Stimulated activated CD4-positive, alpha-beta T cell treated with anti-CD3 and anti-CD28 coated beads, TNF-alpha, amount 100 ng/mL, for 1 hour (primary cell): ENCODE measurements at regions not wholly inside any gene's neighbourhood (a gene's known extent, or its start where the extent isn't known, plus 50 kb on each side); places are given as distances from the start of the nearest gene placed in this dataset.

Experiments
- DNase-seq, 3 donors: peaks; one replicate each; pipeline ENCODE4 v3.0.0-alpha.2; 2020; ENCODE audit warnings: low read depth in 3 of 3, low spot score in 1 of 3

DNA sequence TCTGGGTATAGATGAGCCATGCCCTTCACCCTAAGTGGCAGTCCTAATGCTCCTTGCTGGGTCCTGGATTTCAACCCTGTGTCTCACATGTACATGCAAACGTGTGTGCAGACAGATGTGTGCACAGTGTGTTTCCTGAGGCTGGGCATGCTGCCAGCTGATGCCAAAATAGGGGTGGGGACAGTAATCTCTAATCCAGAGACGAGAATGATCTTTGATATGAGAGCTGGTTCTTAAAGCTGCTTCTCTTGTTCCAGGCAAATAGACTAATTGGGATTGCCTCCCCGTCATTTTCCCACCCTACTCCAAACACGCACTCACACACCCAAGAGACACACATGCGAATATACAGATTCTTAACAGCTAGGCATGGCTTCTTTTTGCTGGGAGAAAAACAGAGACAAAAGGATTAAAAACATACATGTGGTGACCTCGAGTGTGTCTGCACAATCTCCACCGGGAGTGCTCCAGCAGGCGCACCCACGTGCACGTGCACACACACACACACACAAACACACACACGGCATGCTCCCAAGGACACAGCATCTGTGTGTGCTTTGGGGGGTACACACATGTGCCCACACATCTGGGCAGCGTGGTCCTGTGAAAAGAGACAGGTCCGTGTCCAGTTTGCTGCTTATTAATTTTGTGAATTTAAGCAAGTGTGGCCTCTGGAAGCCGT is 102.1 kb upstream of the ZBTB40 start:
- DNase-seq: no peak

DNA sequence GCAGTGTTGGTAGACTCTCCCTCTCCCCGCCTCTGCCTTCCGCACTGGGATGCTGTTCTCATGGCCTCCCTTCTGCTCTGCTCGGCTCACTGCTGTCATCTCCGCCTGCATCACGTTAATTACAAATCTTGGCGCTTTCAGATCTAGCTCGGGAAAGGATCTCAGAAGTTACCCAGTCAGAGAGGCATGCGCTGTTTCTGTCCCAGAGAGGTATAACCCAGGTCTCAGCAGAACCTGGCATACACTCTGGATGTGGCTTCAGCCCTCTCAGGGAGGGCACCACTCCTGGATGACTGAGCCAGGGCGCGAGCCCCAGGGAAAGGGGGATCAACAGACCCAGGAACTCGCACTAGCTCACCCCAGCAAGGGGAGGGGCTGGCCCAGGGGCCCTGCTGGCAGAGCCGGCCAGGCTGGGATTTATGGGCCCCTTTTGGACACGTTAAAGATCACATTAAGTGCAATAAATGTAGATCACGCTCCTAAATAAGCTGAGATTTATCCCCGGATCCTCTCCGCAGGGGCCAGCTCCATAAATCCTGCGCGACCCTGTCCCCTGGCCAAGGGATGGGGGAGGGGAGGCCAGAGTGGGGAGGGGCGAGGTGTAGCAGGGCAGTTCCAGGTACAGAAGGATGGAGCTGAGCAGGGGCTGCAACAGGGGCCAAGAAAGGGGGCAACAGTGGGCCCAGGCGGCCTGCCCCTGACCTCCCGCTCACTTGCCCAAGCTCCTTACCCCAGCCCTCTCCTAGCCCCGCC is 101.3 kb upstream of the ZBTB40 start:
- no peak for DNase-seq

DNA sequence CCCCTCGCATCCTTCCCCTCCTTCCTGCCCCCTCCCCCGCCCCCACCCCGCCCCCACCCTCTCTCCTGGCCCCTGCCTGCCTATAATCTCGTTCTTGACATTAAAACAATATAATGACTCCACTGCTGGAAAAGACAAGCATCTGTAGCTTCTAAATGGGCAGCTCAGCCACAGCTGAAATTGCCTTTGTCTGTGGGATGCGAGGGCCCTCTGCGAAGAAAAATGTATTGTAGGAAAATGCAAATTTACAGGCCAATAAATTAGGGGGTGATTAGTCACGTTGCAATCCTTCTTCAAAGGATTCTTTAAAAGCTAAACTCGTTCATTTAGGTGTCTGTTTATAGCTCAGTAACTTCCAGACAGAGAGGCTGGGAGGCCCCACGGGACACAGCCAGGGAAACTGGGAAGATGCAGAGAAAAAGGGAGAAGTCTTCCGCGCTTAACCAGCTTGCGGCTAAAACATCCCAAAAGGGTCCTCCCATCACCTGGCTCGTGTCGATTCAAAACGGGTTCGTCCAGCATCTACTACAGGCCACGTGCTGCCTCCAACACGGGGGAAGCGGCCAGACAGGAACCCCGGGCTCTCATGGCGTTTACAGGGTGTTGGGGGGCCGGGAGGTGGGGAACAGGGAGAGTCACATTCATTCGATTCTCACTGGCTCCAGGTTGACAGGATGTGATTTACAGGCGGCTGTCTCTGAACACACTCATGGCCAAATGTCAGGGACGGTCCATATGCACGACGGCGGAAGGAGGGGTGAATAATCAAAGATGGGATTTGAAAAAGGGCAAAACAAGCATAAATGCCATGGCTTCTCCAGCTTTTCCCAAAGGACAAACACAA is 100.5 kb upstream of the ZBTB40 start:
- no peak for DNase-seq

DNA sequence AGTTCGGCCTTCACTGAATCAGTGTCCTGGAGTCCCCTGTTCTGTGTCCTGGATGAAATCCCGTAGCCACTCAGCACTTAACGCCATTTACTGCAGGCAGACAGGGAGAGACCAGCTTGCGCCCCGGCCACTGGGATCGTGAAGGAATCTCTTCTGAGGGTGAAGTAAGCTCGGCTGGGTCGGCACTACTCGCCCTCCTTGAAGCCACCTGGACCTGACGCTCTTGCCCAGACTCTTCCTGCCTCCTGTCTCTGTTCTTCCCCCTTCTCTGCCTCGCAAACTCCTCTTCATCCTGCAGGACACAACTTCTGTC is 99.9 kb upstream of the ZBTB40 start:
- DNase-seq: no peak

DNA sequence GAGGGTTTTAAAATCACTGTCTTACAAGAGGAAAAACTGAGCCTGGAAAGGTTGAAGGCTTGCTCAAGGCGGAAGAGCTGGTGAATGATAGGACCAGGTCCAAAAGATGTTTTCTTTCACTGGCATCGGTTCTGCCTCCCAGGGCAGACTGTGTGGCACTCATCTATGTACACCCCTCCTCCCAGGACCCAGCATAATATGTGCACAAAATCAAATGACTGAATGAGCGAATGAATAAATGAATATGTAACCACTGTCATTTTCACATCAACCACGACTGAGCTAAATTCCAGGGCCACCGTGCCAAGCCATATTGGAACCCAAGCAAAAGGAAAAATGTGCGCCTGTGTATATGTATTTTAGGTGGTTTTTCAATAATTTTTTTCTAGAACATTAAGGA is 99.3 kb upstream of the ZBTB40 start:
- no peak for DNase-seq

DNA sequence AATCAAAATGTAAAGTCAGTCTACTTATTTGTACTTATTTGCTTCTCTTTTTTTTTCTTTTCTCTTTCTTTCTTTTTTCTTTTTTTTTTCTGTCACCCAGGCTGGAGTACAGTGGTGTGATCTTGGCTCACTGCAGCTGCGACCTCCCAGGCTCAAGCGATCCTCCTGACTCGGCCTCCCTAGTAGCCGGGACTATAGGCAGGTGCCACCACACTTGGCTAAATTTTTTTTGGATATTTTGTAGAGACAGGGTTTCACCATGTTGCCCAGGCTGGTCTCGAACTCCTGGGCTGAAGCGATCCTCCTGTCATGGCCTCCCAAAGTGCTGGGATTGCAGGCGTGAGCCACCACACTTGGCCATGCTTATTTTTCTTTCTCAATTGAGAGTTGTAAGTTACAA is 98.8 kb upstream of the ZBTB40 start:
- DNase-seq: no peak

DNA sequence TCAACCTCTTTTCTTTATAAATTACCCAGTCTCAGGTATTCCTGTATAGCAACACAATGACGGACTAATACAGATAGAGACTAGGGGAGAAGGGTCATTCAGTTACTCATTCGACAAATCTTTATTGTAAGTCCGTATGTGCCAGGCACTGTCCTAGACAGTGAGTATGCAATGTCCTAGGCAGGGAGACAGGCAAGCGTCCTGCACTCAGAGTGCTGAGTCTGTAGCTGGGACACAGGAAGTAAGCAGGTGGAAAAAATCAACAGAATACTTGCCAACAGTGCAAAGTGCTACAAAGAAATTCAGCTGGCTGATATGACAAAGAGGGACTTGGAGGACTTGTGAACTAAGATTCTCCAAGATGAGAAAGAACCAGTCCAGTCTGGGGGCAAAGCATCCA is 92.2 kb upstream of the ZBTB40 start:
- no peak for DNase-seq

DNA sequence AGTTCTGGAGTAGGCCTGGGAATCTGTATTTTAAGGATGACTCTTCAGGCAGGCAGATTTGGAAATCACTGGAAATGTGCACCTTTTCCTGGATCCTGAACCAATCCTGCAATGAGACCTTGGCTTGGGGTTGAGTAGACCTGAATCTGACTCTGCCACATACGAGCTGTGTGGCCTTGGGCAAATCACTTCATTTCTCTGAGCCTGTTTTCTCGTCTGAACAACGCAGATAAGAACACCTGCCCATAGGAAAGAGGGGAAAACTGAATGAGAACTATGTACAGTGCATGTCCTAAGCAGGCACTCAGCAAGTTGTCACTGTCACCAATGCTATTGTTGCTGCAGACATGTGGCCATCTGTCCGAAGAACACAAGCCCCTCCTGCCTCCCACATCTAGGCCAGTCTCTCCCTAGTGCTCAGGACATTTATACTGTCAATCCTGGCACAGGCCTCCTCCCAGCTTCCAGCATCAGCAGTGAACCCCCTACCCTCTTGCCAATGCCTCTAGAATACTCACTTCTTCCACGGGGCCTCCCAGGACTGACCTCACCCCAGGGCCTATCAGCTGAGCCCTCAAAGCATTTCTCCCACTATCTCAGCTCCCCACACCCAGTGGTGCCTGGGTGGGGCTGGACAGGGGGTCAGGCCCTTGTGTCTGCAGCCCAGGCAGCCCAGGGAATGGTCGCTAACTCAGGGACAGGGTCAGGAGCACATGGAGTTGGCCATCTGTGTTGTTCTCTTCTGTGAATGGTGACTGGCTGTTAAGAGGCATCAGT is 88.8 kb upstream of the ZBTB40 start:
- no peak for DNase-seq

DNA sequence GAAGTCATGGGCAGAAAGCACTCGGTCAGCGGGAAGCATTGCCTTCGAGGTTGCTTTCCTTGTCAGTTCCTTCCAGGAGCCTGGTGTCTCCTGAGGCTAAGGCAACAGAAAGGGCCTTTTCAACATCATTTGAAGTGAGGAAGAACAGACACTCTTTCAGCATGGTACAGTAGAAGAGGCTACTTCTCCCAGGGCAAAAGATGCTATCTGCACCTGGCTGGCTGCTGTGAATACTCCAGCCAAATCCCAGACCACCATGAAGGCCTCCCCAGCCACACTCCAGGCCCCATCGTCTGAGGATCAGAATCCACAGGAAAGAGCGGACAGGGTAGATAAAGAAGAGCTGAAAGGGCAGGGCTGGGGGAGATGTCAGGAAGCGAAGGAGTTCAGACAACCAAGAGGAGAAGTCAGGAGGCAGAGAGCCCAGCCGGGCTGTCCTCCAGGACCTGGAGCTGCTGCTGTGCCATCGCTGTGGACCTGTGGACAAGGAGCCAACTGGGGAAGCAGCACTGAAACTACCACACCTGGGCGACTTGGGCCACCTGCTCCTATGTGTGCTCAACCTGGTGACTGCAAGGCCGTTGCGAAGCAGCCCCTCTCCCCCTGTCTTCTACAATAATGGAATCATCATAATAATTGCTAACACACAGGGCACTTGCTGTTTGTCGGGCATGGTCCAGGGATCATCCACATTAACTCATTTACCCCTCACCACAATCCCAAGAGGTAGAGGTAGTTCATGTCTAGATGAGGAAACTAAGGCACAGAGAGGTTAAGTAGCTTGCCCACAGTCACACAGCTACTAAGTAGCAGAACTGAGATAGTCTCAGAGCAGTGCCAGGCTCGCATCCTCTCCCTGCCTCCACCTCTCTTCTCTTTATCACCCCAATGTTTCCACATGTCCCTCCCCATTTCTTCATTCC is 88.0 kb upstream of the ZBTB40 start:
- DNase-seq: no peak

DNA sequence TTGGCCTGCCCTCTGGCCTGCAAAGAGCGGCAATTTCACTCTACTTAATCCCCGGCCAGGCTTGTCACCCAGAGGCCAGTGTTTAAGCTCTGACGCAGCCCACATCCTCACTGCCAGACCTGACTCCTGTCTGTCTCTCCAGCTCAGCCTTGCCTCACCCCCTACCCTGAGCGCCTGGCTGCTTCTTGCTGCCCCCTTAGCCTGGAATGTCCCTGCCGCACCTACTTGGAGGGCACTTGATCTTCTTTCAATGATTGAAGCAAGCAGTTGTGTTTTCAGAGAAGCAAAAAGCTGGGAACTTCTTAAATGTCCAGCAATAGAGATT is 87.4 kb upstream of the ZBTB40 start:
- DNase-seq: no peak

DNA sequence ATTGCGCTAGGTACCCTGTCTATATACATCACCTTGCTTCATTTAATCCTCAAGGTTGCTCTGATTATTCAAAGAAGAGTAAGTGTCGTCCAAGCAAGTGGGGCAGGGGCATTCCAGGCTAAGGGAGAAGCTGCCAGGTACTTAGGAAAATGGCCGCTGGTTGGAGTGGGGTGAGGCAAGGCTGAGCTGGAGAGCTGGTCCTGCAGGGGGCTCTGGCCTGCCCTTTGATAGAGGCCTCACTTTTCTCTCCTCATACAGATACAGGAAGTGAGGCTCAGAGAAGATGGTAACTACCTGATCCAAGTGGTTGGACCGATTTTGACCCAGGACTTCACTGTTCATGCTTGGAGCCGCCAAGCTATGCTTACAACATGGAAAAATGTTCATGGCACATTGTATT is 86.9 kb upstream of the ZBTB40 start:
- no peak for DNase-seq

DNA sequence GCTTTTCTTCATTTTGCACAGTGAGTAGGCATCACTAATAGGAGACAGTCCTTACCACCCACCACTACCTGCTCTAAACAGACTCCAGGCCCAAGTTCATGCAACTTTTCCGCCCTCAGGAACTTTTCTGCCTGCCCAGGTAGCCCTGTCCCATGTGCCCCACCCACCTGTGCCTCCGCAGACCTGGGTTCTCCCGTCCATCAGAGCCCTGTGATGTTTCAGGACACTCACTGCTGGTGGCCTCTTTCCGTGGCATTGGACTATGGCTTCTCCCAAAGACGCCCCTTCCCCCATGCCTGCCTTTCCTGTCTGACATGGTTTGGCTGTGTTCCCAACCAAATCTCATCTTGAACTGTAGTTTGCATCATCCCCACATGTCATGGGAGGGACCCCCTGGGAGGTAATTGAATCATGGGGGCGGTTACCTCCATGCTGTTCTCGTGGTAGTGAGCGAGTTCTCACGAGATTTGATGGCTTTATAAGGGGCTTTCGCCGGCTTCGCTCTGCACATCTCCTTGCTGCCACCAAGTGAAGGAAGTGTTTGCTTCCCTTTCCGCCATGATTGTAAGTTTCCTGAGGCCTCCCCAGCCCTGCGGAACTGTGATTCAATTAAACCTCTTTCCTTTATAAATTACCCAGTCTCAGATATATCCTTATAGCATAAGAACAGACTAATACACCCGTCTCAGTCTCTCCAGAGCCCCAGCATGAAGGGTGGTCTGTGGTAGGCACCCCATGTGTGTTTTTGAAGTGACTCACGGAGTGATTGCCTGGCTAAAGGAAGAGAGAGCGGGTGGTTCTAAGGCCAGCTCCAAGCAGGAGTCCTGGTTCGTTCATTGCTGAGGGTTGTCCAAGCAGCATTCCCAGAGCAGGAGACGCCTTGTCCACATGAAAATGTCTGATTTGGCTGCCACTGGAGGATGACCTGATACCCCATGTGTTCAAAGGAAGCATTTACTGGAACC is 86.0 kb upstream of the ZBTB40 start:
- DNase-seq: no peak

DNA sequence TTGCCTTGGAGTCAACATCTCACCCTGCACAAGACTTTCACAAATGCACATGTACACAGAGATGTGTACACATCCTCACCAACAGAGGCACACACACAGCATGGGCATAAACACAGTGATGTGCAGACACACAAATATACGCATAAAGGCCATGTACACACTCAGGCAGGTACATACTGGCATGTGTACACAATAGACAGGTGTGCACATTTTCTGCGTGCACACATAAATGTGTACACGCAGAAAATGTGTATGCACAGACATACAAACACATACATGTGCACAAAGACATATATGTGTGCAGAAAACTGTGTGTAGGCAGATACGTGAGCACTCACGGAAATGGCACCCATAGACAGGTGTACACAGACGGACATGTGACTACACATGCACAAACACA is 85.3 kb upstream of the ZBTB40 start:
- DNase-seq: no peak

DNA sequence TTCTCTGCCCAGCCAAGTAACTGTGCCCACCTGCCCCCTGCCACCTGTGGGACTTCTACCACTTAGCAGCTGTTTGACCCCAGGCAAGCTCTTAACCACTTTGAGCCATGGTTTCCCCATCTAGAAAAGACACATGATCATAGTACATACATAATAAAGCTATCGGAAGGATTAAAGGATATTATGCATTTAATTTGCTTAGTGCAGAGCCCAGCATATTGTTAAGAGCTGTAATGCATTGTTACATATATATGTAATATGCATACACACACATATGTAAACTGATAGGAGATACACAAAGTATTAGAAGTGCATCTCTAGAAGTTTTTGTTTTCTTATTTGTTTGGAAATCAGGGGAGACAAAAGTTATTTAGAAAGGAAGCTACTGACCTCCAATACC is 83.5 kb upstream of the ZBTB40 start:
- DNase-seq: no peak

DNA sequence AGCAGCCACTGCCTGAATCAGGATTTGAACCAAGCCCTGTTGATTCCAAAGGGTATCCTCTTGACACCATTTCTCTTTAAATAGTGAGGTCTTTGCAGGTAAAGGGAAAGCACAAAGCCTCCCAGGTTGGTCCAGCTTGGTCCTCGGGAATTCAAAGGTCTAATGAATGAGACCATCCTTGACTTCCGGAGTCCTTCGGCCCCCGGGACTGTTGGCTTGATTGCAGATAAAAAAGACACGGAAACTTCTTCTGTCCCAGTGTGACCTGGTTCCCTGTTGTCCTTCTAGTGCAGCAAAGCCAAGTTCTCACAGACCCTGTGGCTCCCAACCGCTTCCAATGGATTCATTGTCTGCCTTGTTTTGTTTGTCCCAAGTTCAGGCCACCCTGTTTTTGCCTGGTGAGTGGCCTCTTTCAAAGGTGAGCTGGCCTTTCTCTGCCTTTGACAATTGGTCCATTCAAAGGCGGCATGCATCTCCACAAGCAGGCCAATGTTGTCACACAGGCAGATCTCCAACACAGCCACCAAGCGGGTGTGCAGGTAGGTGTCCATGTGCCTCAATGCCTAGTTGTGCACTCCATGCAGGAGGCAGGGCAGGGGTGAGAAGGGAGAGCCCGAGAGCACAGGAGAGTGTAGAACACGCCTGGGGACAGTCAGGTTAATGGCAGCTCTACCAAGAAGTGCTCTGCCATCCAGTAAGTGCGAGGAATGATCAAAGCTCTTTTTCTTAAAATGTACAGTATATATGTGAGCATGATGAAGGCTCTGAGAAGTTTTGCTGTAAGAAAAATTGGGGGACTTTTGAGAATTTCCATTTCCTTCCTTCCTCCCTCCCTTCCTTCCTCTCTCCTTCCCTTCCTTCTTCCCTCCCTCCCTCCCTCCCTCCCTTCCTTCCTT is 82.1 kb upstream of the ZBTB40 start:
- no peak for DNase-seq

DNA sequence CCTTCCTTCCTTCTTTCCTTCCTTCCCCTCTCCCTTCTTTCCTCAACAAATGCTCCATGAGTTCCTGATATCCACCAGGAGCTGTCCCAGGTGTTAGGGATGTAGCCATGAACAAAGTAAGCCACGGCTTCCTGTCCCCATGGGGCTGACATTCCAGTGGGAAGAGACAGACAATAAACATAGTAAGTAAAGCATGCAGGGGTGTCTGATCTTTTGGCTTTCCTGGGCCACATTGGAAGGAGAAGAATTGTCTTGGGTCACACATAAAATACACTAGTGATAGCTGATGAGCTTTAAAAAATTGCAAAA is 81.5 kb upstream of the ZBTB40 start:
- no peak for DNase-seq

DNA sequence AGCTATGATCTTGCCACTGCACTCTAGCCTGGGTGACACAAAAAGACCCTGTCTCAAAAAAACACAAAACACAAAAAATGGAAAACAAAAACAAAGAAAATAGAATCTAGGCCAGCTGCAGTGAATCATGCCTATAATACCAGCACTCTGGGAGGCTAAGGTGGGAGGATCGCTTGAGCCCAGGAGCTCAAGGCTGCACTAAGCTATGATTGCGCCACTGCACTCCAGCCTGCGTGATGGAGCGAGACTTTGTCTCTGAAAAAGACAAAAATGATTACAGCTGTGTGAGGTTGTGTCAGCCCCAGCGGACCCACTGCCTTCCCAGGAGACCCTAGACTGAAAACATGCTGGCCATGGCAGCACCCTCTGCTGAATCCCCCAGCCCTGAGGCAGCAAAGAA is 80.2 kb upstream of the ZBTB40 start:
- DNase-seq: no peak

DNA sequence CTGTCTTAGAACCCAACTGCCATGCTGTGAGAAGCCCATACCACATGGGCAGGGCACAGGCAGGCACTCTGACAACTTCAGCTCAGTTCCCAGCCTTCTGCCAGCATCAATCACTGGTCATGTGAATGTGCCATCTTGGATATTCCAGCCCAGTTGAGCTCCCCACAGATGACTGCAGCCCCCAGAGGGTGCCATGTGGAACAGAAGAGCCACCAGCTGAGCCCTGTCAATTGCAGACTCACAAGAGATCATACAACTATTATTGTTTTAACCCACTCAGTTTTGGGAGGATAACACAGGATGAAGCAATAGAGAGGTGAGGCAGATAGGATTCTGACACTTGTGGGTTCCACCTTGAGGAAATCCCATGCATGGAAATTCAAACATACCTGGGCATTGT is 78.4 kb upstream of the ZBTB40 start:
- no peak for DNase-seq

DNA sequence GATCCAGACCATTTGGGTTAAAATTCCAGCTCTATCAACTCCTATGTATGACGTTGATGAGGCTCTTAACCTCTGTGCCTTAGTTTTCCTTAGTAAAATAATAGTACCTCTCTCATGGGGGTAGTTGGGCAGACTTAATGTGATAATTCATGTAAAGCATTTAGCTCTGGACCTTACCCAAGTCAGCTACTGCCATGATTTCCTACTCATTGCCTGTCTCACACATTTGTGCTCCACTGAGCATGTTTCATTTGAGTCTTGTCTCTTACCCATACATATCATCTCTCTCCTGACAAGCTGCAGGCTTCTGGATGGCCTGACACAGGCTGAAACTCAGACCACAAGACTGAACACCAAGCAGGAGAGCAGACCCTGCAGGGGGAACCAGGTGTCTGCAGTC is 77.7 kb upstream of the ZBTB40 start:
- DNase-seq: no peak
